22Rv1 (cell line): ENCODE measurements at regions not wholly inside any gene's neighbourhood (a gene's known extent, or its start where the extent isn't known, plus 50 kb on each side); places are given as distances from the start of the nearest gene placed in this dataset.

ENCODE experiments used
- CTCF ChIP-seq: fragments of 450-650 bp; IDR thresholded peaks from 2 replicates; pipeline ENCODE4 v1.5.1; 2017; ENCODE audit warnings: mild to moderate bottlenecking
- ZFX ChIP-seq: fragments of 450-650 bp; IDR thresholded peaks from 2 replicates; pipeline ENCODE4 v1.6.1; 2017; ENCODE audit warnings: antibody characterized with exemption, borderline replicate concordance

GRCh38 chr3:127421943-127422662, 134.3 kb upstream of the PRR20G start:
- TF ChIP-seq CTCF (no peak), ZFX (no peak)
